HPDE6-E6E7 (cell line): ENCODE measurements at regions not wholly inside any gene's neighbourhood (a gene's known extent, or its start where the extent isn't known, plus 50 kb on each side); places are given as distances from the start of the nearest gene placed in this dataset.
"Not testable (repeated sequence)": the region's sequence is repeated elsewhere in the genome, so short reads cannot be mapped to it uniquely, and the experiment has no call there.

Experiments
- DNase-seq: peaks from one replicate; pipeline ENCODE4 v3.0.0; 2011; ENCODE audit warnings: missing footprints; ENCODE audit errors: extremely low spot score

- no peak for DNase-seq
These were observed 54.4 kb upstream of the CPHXL start for GRCh38 chr16:75780669-75781068.

DNA sequence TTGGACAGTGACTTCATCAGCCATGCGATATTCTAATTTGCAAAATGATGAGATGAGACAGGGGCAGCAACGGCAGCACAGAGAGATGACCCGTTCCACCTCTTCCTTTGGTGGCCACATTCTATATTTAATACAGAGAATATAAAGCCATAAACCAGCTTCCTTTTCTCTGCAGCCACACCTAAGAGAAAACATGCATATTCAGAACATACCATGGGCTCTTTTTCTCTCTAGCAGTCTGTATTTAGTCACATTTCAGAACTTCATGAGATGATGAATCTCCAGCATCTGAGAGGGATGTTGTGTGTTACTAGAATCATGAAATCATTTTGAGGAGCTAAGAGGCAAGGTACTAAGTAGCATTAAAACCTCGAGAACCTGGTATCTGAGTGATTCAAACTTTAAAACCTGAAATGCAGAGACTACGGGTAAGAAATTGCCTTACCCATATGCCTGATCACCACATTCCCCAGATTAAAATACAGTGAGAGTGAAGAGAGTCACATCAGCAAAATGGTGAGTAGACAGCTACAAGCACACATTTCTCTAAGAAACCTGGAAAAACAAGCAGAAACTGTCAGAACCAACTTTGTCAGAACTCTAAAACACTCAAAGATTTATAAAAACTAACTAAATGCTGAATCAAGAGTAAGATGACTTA lies 55.5 kb upstream of the CPHXL start:
- no peak for DNase-seq

GRCh38 chr16:75787440-75787839 lies 61.1 kb upstream of the CPHXL start:
- DNase-seq = no peak

GRCh38 chr16:75789237-75789636 lies 62.9 kb upstream of the CPHXL start:
- DNase-seq = peak; percentile 49

DNA sequence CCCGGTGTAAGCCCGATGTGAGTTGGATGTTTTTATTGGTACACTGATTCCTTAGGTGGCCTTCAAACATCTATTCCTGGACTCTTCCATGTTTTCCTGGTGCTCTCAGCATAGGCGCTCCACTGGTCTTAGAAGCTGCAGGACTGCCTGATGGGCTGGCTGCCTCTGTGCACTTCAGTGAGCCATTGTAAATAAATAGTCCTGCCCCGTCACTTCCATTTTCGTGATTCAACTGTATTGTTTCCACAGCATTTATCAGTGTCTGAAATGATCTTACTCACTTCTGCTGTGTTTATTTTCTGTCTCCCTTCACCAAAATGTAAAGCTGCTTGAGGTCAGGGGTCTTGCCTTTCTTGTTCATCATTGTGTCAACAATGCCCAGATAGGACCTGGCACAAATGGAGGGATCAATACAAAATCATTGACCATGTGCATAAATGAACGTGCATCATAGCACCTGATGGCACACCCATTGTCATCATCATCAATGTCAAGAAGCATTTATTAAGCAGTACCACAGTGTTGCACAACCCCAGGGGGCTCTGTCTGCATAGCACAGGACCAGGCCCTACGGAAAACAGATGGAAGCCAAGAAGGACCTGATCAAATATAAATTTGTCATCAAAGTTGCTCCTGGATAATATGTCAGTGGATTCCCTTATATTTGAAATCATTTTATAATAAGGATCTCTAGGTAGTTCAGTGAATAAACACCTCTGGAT lies 66.6 kb upstream of the CPHXL start:
- DNase-seq = no peak

DNA sequence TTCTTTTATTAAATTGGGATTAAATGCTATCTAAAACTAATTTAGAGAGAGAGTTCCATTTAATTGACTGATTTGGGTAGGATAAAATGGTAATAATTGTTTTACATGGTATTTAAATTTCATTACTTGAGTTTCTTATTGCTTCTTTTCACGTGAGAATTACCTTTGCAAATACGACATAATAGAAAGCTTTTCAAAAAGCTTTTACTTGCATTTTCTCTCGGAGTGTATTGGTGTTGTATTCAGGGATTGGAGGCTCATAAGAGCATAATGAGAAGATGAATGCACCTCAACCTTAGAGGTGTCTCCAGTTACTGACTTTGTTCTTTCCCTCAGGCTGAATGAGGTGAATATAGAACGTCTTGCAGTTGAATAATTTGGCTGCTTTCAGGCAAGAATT lies 67.4 kb upstream of the CPHXL start:
- no peak for DNase-seq

DNA sequence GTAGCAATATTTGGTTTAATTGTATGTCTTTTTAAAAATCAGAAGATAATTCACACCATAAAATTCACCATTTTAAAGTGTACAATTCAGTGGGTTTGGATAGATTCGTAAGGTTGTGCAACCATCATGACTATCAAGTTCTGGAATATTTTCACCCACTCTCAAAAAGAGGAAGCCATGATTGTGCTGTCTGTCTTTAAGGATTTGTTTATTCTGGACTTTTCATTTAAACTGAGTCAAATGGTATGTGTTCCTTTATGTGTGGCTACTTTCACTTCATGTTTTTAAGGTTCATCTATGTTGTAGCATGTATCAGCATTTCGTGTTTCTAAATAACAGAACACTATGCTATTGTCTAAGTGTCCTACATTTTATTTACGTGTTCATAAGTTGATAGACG lies 68.1 kb upstream of the CPHXL start:
- DNase-seq = no peak

- no peak for DNase-seq
These were observed 72.4 kb upstream of the CPHXL start for GRCh38 chr16:75798714-75799113.

DNA sequence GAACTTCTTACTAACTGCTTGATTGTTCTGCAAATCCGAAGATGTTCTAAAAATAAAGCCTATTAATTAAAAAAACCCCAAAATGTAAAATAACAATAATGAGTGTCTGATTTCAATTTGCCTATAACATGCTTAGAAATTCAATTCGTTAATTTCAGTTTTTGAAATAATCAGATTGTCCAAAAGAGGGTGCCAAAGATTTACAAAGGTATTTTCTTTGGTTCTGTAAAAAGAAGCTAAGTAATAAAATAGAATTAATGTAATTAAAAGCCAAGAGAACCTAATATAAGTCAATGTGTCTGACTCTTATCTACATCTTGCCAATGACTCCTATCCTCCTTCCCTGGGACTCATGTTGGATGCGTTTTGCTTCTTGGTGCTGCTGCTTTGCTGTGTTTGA lies 75.0 kb upstream of the CPHXL start:
- no peak for DNase-seq

GRCh38 chr16:75803753-75804152 lies 77.5 kb upstream of the CPHXL start:
- no peak for DNase-seq

DNA sequence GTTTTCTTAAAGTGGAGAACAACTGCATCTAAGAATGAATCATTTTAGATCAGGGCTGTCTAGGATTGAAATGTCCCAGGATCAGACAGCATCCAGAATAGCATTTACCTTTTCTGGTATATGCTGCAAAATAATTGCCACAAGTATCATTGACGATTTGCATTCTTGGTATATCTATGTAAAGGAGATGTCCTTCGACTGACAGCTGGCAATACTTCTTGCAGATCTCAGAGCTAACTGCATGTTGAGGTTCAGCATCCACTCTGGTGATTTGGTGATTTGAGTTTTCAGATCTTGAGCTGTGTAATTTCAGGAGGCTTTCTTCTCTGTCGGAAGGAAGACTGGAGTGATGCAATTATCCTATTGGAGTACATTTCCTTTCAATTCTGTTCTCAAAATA lies 78.1 kb upstream of the CPHXL start:
- DNase-seq = no peak

DNA sequence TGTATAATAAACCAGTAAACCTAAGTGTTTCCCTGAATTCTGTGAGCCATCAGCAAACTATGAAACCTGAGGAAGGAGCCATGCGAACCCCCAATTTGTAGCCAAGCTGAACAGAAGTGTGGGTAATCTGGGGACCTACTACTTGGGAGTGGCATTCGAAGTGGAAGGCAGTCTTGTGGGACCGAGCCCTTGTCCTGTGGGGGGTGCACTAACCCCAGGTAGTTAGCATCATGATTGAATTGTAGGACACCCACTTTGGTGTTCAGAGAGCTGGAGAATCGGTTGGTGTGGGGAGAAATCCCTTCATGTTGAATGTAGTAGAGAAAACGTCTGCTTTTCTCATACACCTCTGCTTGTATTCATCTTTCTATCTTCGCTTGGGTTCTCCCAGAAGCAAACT lies 79.7 kb upstream of the CPHXL start:
- DNase-seq = no peak

DNA sequence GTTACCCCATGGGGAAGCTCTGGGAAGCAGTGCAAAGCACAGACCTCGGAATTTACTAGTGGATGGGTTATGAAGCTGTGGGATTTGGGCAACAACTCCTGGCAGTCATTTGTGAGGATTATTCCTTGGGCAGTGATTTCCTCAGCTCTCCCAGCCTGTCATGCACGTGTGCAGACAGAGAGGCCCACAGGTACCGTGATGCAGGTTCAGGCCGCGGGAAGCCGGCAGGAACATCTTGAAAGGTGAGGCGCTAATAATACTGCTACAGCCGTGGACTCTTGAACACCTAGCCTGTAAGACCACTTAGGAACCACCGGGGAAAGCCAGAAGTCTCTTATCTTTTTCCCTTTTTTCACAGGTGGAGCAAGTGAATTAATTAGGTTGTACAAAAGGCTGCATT lies 80.2 kb upstream of the CPHXL start:
- DNase-seq = no peak

DNA sequence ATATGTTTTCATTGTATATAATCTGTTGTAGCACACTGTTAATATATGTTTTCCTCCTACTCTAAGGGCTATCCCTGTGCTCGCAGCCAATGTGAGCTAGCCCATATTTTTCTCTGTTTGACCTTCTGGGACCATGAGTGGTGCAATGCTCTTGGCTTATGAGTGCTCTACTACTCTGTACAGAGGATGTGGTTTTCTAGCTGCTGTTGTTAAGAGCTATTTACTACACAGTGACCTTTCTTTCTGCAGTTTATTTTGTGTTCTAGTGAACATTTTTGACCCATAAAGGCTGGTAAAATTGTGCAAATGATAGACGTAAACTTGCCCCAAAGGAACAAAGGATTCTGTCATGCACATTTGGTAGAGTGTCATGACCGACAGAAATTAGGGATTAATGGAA lies 84.1 kb upstream of the CPHXL start:
- no peak for DNase-seq

DNA sequence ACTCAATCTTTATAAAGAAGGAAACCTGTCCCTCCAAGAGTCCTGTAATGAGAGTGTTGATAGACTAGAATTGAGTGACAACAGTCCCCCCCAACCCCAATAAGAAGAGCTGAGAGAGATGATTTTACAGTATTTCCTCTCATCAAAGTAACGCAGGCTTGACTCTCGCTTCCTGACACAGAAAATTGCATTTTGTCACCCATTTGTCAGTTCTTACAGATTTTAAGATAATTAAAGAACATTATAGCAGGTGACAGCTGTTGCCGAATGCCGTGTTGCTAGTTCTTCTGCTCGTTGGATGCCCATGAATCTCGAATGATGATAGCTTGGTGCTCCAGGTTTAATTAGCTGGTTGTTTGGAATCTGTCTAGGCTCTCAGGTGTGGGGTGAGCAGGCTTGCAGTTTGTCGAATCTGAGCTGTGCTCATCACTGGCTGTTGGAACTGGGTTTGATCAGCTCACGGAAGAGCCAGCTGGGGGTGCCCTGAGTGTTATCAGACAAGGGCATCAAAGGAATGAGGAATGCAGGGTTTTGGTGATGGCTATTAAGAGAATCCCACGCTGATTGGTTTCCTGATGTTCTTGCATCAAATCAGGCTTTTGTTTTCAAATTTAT lies 84.8 kb upstream of the CPHXL start:
- no peak for DNase-seq

- no peak for DNase-seq
These were observed 92.2 kb upstream of the CPHXL start for GRCh38 chr16:75818491-75818890.

GRCh38 chr16:75820672-75821071 lies 94.4 kb upstream of the CPHXL start:
- peak; percentile 42 for DNase-seq

GRCh38 chr16:75821117-75821516 lies 94.8 kb upstream of the CPHXL start:
- no peak for DNase-seq

- DNase-seq = not testable (repeated sequence)
These were observed 99.5 kb upstream of the CPHXL start for GRCh38 chr16:75825750-75826149.

DNA sequence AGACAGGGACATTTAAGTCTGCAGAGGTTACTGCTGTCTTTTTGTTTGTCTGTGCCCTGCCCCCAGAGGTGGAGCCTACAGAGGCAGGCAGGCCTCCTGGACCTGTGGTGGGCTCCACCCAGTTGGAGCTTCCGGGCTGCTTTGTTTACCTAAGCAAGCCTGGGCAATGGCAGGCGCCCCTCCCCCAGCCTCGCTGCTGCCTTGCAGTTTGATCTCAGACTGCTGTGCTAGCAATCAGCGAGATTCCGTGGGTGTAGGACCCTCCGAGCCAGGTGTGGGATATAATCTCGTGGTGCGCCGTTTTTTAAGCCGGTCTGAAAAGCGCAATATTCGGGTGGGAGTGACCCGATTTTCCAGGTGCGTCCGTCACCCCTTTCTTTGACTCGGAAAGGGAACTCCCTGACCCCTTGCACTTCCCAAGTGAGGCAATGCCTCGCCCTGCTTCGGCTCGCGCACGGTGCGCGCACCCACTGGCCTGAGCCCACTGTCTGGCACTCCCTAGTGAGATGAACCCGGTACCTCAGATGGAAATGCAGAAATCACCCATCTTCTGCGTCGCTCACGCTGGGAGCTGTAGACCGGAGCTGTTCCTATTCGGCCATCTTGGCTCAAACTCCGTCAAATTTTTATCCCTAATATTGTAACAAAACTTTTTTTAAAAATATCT lies 101.2 kb upstream of the CPHXL start:
- DNase-seq = not testable (repeated sequence)

- not testable (repeated sequence) for DNase-seq
These were observed 107.1 kb upstream of the CPHXL start for GRCh38 chr16:75833385-75833784.

DNA sequence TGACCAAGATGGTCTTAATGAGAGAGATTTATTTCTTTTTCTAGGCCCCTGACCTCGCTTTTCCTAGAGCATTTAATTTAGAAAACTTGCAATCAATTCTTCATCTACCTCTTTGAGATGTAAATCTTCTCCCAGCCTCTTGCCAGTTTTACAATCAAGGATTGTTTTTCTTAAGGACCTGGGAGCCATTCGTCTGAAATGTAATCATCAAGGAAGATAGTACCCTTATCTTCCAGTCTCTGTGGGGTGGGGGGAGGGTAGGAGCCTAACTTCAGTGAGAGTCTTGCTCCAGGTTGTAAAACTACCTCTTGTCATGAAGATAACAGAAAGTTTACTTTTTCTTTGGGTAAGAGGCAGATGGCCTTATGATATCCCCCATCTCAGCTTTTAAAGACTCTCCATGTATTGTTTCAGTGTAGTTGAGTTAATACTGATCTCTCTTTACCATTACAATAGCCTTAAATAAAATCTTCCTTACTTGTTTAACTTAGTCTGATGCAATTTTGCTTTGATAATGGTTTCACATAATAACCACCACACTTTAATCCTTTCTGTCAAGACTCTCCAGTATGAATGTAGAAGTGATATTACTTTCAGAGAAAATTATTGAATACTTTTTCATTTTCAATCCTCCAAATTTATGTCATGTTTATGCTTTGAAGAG lies 110.2 kb upstream of the CPHXL start:
- no peak for DNase-seq
